LNCaP clone FGC (cell line): ENCODE measurements at regions not wholly inside any gene's neighbourhood (a gene's known extent, or its start where the extent isn't known, plus 50 kb on each side); places are given as distances from the start of the nearest gene placed in this dataset.
A peak's percentile ranks its signal among the peaks of the same experiment; 100 is the strongest.

ENCODE experiments used
- DNase-seq: peaks from one replicate; pipeline ENCODE4 v3.0.0-alpha.2; 2011; ENCODE audit warnings: low read depth
- H3K4me3 ChIP-seq: 2 replicates; pipeline ENCODE4 v1.5.1; 2011; ENCODE audit warnings: mild to moderate bottlenecking, low read depth, low read length, control low read depth
- CTCF ChIP-seq: IDR thresholded peaks from 2 replicates; pipeline ENCODE4 v1.5.1; 2012; ENCODE audit warnings: mild to moderate bottlenecking; ENCODE audit not compliant: control insufficient read depth, insufficient read depth; ENCODE audit errors: extremely low read depth

- no peak overlapping the region for H3K4me3 ChIP-seq
- TF ChIP-seq CTCF, result no peak
- peak; percentile 19 for DNase-seq
Measured at GRCh38 chr6:49333345-49334125, 129.5 kb downstream of the MMUT start.

- no peak for DNase-seq
- TF ChIP-seq CTCF, result no peak
- no peak overlapping the region for H3K4me3 ChIP-seq
Measured at GRCh38 chr6:49332781-49333180, 130.3 kb downstream of the MMUT start.

- no peak for TF ChIP-seq CTCF
- DNase-seq, result no peak
- no peak overlapping the region for H3K4me3 ChIP-seq
Measured at GRCh38 chr6:49329186-49329585, 133.9 kb downstream of the MMUT start.

GRCh38 chr6:49328051-49328744 lies 134.9 kb downstream of the MMUT start:
- no peak overlapping the region for H3K4me3 ChIP-seq
- no peak for DNase-seq
- TF ChIP-seq CTCF, result no peak

- no peak for DNase-seq
- no peak overlapping the region for H3K4me3 ChIP-seq
- no peak for TF ChIP-seq CTCF
Measured at GRCh38 chr6:49327571-49327970, 135.5 kb downstream of the MMUT start.

GRCh38 chr6:49327005-49327404 lies 136.0 kb downstream of the MMUT start:
- no peak overlapping the region for H3K4me3 ChIP-seq
- TF ChIP-seq CTCF, result no peak
- no peak for DNase-seq

GRCh38 chr6:49326347-49326746 lies 136.7 kb downstream of the MMUT start:
- H3K4me3 ChIP-seq, result no peak overlapping the region
- no peak for TF ChIP-seq CTCF
- DNase-seq, result no peak
